ENCODE measurements at regions not wholly inside any gene's neighbourhood (a gene's known extent, or its start where the extent isn't known, plus 50 kb on each side); places are given as distances from the start of the nearest gene placed in this dataset.

DNA sequence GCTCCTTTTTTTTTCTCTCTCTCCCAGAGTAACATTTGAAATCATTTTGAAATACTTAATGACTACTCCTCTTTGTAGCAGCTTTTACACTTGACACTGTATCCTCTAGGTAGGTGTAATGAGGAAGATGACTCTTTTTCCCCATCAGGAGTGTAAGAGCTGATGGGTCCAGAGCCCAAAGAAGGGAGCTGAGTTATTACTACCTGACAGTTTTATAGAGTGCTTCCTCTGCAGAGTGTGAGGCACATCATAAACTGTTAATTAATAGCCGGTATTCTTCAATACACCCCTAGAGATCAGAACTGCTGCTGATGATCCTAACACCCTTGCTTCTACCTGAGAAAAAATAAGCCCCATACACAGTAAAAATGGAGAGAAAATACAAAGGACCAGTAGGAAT, 279.8 kb upstream of the SEMA3A start:
- DNase-seq = no peak

DNA sequence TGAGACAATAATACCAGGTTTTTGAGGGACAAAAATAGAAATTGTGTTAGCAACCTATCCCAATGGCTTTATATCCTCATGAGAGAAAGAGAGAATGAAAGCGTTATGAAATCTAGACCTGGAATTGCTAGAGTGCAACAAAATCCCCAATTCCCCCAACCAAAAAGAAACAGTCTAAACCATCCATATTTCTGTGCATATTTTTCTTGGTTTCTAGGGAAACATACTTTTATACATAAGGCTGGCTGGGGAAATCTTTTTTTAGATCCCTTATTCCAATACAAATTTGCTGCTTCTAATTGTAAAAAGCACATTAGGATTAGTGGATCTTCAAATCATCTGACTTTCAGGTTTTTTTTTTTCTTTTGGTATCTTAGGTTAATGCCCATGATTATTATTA, 277.0 kb upstream of the SEMA3A start:
- no peak for DNase-seq

DNA sequence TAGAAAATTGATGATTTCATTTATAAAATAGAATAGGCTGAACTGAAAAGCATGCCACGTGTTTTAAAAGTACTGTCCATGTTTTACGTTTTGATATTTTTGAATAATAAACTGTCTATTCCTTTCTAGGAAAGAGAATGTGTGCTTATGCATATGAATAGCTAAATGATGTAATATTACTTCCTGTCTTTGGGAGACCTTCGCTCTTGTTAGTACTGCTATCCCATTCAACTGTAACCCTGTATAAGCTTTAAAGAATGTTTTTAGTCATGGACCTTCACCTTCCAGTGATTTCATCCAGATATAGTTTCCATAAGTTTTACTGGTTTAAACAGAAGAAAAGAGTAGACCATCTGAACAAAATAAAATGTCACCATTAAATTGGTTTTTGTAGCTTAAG, 274.4 kb upstream of the SEMA3A start:
- DNase-seq = no peak

DNA sequence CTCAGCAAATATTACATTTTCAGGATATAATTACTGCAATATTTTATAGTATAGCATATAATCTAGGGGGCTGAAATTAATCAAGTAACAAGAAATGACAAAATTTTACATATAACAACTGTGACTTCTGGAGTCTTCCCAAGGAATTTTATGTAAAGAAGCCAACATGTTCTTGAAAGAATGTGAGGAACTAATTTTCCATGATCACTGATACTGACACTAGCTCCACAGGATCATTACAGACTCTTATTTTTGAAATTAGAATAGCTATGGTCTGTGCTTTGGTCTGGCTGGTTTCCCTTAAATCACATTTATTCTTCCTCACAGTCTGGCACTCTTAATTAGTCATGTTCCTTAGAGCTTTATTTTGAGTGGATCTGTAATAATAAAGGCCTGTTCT, 267.7 kb upstream of the SEMA3A start:
- DNase-seq = no peak

DNA sequence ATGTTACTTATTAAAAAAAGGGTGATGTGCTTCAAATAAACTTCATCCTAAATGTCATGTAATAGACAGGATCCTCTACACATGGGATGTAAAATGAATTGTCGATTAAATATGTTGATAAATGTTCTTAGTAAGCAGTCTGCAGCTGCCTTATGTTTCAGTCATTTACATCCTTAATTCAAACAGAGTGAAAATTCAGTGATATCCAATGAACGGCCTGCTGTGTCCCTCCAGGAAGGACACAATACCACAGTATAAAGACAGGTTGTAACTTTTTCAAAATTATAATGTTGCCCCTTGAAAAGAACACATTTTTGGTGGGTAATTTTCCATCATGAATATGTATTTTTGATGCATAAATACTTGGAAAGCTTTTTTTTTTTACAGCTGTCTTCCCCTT, 266.5 kb upstream of the SEMA3A start:
- DNase-seq = no peak

DNA sequence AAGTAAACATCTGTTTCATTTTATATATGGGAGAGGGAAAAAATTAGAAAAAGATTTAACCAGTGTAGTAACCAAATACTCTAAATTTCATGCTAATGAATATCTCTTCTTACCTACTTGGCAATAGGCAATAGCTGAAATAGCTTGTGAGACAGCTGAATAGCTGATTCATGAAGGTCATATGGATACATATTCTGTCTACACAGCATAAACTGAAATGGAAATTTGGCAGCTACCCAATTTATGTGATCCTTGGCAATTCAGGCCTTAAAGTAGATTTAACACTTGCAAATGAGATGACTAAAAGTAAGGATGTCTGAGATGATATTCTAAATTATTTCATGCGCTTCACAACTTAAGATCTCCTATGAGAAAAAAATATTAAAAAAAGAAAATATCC, 261.2 kb upstream of the SEMA3A start:
- DNase-seq = no peak

DNA sequence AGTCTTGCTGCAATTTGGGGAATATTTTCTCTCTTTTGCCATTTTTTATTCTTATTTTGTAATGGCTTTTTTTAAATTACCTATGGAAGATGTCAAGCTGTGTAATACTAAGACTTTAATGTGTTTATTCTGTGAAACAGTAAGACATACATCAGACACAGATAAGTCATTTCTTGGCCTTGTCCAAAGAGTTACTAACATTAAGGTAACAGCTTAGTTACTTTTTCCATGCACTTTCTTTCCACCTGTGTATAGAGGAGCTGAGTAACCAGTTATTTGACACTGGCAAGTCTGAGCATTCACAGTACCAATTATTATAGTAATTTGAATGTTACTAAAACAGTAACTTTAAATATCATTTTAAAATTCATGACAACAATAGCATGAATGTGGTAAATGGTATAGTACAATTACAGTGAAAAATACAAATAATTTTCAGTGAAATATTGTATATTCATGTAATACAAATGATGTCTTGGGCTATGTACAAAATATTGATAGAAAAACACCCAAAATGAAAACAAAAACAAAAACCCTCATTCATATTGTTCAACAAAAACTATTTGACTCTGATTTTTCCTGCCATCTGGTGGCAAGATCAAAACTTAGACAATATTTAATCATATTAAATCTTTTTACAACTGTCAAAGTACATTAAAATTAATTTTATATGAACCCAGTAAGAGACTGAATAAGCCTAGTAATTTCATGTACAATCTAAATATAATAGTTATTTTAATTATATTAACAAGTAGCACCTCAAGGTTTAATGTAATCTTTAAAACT, 259.8 kb upstream of the SEMA3A start:
- DNase-seq = no peak

DNA sequence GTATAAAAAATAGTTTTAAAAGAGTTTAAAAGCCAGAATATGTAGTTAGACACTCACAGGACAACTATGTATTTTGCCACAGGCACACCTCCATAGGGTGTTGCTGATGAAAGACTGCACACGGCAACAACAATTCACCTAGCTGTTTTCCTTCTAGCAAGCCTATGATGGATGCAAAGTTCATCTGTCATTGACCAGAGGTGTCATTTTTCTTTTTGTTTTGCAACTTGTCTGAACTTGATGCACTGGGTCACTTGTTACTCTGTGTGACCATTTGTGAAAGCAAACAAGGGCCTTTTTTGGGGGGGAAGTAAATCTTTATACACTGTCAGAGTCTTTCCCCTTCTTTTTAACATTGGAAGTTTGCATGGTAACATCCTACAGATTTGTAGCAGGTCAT, 258.0 kb upstream of the SEMA3A start:
- no peak for DNase-seq

DNA sequence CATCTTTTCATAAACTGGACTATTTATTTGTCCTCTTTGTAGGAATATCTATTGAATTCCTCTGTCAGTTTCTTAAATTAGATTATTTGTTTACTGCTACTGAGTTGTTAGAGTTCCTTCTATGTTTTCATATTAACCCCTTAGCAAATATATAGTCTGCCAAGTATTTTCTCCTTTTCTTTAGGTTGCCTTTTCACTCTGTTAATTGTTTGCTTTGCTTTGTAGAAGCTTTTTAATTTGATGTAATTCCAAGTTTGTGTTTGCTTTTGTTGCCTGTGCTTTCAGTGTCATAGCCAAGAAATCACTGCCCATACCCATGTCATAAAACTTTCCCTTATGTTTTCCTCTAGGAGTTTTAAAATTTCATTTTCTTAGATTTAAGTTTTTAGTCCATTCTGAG, 256.2 kb upstream of the SEMA3A start:
- no peak for DNase-seq

DNA sequence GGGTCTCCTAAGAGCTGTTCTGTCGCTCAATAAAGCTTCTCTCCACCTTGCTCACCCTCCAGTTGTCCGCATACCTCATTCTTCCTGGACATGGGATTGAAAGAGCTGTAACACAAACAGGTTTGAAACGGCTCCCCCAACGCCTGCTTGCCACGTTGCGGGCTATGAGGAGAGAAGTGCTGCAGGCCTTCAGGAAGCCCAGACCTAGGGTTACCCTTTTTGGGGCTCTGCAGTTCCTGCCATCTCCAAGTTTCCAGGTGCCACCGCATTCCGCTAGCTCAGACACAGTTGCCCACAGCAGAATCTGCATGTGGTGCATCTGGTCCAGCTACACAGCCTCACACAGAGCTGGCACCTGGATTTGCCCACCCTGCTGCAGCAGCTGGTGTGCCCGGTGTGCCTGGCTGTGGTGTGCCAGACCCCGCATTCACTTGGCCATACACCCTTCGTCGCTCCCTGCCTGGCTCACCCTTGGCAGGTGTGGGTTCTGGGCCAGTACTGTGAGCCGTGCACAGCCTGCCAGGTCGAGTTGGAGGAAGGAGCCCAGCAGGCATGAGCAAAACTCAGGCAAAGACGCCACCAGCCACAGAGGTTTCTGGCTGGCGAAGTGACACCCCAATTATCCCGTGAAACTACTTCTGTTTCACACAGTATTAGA, 253.2 kb upstream of the SEMA3A start:
- DNase-seq = no peak

DNA sequence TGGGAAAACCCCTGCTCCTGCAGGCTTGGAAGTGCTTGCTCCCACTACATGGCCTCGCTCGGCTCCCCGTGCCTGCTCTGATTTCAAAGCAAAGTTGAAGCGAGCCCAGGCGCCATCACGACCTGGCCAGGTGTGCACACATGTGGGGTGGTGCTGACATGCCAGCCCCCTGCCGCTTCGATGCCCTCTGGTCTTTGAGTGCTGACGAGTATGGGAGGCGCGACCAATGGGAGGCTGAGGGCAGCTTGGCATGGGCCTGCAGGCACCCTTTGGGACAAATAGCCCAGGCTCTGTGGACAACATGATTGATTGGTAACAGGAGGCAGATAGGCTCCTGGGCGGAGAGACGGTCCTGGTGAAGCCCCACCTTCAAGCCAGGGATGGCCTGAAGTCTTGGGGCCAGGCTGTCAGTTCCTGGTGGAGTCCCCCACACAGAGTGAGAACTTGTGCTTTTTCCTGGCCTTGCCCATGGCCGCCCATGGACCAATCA, 252.4 kb upstream of the SEMA3A start:
- DNase-seq = peak; percentile 54

DNA sequence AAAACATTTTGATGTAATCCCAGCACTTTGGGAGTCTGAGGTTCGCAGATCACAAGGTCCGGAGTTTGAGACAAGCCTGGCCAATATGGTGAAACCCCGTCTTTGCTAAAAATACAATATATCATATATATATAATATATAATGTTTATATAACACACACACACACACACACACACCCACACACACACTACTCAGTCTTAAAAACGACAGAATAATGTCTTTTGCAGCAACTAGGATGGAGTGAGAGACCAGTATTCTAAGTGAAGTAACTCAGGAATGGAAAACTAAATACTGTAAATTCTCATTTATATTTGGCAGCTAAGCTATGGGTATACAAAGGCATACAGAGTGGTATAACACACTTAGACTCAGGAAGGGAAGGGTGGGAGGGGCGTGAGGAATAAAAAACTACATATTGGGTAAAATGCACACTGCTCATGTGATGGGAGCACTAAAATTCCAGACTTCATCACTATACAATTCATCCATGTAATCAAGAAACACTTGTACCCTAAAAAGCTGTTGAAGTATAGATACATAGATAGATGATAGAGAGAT, 231.2 kb upstream of the SEMA3A start:
- DNase-seq = no peak

DNA sequence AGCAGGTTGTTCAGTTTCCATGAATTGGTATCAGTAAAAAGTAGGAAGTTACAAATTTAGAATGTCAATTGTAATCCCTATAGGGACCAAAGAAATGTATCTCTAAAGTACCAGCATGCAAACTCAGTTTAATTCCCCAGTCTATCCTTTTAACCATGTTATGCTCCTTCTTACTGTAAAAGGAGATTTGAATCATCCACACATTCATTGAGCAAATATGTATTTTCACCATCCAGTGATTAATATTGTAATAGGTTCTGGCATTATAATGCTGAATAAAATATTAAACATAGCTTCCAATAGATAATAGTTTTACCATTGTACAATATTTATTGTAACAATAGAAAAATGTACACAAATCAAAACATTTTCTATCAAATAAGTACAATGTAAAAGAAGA, 228.2 kb upstream of the SEMA3A start:
- no peak for DNase-seq

DNA sequence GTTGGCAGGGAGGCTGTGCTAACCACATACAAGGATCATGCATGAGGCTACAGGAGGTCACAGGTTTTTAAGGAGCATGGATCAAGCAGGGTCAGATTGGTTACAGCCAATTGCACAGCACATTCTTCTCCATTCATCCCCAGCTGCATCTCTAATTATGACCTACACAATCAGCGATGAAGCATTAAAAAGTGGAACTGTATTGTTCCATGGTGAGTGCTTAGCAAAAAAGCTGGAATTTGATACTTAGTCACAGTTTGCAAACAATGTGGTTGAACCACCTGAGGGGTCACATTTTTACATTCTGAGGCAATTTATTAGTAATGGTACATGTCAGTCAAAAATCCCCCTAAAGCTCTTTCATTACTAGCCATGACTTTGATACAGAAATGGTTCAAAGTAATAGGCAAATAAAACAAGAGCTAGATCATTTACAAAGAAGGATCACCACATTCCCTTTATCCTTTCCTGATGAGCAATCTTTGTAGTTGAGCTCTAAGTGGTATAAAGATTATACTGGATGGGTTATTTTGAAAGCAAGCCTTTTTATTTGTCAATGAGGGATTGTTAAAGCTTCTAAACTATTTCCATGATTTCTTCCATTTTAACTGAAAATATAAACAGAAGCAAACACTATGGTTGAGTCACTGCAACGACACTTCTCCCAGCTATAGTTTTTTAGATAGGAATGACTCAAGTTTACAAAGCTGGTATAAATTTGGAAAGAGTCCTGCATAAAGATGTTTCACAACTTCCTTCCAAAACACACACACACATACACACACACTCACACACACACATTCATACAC, 217.8 kb upstream of the SEMA3A start:
- no peak for DNase-seq

DNA sequence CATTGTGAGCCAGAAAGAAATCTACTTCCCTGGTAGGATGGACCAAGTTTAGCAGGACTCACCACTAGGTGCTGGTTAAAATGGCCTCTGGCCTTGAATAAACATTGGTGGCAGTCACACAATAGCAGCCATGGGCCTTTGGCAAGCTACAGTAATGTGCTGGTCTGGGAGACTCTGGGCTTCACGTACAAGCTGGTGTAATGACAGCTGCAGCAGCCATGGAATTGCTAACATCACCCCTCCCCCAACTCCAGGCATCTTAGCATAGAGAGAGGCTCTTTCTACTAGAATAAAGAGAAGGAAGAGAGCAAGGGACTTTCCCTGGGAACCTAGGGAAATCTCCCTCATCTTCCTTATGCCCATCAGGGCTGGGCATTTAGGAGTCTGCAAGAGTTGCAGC, 205.1 kb upstream of the SEMA3A start:
- no peak for DNase-seq

DNA sequence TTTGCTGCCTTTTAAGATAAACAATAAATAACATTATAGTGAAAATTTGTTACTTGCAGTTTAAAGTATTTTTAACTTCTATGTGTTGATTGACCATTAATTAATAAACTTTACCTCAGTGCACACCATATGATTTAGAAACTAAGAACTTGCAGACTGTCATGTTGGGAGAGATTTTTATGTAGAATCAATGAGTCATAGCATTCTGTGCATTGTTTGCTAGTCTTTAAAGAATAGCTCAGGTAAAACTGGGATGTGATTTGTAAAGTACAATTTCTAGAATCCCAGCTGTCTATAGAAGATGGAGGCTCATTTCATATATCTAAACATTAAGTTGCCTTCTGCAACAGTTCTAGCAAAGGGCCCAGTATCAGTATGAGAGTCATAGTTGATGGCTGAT, 199.6 kb upstream of the SEMA3A start:
- no peak for DNase-seq

DNA sequence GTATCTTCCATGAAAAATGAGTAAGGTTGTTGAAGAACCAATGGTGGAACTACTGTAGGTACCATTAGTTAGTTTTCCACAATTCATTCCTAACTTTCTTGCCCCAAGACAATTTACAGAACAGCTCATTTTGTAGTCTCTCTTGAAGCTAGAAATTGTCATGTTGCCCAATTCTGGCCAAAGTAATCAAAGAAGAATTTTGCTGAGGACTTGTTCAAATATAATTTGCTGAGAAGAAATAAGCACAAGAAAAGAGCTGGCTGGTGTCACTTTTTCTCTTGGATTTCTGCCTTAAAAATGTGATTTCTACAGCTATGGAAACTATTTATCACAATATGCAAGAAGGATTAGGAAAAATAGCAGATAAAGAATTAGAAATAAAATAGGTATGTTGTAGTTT, 199.2 kb upstream of the SEMA3A start:
- no peak for DNase-seq

DNA sequence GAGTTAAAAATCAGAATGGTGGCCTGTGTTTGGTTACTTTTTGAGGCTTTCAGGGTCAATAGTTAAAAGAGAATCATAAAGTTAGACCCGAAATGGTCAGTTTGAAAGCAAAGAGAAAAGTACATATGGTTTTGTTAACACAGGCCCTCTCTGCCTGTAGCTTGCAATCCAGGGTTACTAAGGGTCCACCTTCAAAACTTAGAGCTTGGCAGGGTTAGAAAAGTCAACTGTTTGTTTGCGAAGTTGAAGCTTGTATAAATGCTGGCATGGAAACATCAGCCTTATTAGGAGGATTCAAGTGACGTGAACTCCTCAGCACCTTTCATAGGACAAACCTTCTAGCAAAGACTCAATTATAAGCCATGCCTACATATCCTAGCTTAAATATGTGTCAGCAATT, 196.3 kb upstream of the SEMA3A start:
- no peak for DNase-seq

DNA sequence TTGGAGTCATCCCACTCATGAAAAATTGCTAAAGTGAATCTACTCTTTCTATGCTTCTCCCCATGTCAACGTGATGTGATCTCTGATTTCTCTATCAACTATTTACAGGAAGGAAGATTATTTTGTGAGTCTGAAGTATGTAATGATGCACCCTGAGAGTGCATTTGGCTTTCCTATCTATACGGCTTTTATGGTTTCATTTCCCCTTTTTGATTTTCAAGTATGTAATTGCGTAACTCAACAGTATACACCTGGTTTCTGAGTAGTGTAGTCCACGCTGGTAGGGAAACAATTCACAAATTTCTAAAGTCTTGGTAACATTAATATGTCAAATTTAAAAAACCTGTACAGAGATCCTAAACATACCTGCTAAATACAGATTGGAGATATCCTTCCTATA, 194.7 kb upstream of the SEMA3A start:
- DNase-seq = no peak

DNA sequence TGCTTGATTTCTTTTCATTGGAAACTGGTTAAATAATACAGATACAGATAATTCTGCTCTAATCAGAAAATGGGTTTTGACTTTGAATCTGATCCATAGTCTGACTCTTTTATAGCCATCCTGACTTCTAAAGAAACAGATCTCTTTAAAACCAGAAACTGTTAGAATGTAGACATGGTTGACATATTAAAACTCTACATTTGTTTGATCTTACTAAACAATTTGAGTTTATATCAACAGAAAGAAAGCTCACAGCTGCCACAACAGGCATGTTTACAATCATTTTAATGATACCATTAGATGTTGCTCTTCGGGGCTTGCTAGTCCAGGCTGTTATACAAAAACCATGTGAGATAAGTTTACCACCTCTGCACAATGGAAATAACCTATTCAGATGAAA, 193.0 kb upstream of the SEMA3A start:
- no peak for DNase-seq

DNA sequence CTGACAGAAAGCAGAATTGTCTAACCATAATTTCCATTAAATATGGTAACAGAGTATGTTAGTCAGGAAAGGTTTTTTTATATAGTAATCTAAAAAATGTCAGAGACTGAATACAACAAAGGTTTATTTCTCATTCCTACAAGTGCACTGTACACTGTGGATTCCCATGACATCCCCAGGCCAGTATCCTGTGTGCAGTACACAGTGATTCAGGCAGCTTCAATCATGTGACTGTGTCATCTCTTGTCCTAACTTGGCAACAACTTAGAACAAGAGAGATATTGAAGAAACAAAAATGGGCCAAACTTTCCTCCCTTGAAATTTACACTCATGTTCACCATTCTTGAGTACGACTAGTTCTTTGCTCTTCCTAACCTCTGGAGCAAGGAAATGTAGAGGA, 189.8 kb upstream of the SEMA3A start:
- no peak for DNase-seq

DNA sequence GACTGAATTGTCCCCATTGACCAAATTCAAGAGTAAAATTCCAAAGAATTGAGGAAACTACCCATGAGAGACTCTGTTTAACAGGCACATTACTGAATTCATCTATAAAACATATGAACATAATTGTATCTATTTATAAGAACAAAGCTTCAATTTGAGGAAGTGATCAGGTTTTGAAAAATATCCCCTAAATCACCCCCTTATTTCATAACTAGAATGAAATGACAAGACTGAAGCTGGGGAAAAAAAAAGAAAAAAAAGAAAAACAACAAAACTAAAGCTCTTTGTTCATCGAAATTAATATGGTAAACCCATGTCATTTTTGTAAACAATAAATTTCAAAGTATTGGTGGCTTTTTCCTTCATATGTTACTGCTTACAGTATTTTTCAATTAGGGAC, 184.9 kb upstream of the SEMA3A start:
- no peak for DNase-seq

DNA sequence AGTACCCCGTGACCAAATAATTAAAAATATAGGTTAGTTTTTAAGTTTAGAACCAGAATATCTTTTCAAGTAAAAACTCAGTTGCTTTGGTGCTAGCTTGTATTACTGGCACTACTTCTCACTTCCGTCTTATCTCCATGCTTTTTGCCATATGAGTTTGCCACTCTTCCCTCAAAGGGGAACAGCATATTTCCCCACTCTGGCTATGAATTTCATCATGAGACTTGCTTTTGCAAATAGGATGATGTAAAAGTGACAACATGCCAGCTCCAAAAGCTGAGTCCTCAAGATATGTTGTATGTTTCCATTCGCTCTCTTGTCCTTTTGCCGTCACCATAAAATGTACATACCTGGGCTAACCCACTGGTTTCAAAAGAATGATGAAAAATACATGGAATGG, 178.1 kb upstream of the SEMA3A start:
- DNase-seq = no peak

All from activated effector memory CD4-positive, alpha-beta T cell treated with anti-CD3 and anti-CD28 coated beads, Interleukin-2, amount 50 U/mL, for 16 hours (primary cell).